GM12875 (cell line): ENCODE measurements at regions not wholly inside any gene's neighbourhood (a gene's known extent, or its start where the extent isn't known, plus 50 kb on each side); places are given as distances from the start of the nearest gene placed in this dataset.

Source experiments
- H3K4me3 ChIP-seq: one replicate; pipeline ENCODE4 v1.5.1; 2011; ENCODE audit warnings: low read depth, low read length, control low read depth
- TF ChIP-seq, protein P1 (sequence below): IDR thresholded peaks from 2 replicates; pipeline ENCODE4 v1.5.1; 2011; ENCODE audit warnings: low read depth, mild to moderate bottlenecking, control low read depth, inconsistent platforms, low read length, moderate library complexity, borderline replicate concordance; ENCODE audit not compliant: insufficient read depth

DNA sequence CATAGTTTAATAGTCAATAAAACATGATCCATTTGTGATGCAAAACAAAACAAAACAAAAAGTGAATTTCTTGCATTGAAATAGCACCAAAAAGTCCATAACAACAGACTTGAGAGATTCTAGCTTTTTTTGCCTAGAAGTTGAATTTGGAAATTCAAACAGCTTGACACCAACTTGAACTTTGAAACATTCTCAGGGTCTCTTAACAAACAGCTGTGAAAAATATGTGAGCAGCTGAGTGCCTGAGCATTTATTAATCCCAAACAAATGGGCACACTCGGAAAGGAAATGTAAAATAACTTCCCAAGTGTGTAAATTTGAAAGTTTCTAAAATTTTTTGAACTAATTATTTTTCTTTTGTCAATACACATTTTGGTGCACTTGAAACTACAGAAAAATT, 56.0 kb upstream of the HMHB1 start:
- TF ChIP-seq, protein P1, sequence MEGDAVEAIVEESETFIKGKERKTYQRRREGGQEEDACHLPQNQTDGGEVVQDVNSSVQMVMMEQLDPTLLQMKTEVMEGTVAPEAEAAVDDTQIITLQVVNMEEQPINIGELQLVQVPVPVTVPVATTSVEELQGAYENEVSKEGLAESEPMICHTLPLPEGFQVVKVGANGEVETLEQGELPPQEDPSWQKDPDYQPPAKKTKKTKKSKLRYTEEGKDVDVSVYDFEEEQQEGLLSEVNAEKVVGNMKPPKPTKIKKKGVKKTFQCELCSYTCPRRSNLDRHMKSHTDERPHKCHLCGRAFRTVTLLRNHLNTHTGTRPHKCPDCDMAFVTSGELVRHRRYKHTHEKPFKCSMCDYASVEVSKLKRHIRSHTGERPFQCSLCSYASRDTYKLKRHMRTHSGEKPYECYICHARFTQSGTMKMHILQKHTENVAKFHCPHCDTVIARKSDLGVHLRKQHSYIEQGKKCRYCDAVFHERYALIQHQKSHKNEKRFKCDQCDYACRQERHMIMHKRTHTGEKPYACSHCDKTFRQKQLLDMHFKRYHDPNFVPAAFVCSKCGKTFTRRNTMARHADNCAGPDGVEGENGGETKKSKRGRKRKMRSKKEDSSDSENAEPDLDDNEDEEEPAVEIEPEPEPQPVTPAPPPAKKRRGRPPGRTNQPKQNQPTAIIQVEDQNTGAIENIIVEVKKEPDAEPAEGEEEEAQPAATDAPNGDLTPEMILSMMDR, result no peak
- no peak overlapping the region for H3K4me3 ChIP-seq

DNA sequence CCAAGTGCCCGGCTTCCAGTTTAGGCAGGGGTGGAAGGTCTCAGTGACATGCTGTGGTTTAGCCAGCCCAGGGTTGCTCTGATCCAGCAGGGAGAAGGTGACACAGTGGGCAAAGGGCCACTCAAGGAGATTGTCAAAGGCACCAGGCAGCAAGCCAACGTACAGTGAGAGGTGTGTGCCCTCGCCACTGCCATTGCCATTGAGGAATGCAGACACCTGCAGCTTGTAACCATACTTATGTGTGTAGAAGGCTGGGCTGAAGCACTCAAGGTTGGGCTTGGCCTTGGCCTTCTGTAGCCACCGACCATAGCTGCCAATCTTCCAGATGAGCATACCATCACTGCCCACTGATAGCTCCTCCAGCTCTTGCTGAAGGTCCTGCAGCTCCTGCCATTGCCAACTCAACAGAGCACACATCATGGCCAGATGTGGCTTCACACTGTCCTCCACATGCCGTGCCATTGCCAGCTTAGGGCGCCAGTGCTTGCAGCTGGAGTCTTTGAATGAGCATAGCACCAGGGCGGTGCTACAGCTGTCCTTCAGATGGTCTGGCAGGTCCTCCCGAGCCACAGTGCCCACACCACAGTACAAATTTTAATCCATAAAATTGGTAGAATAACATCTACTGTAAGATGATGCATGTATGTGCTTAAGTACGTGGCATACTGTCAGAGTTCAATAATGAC, 59.7 kb upstream of the HMHB1 start:
- TF ChIP-seq, protein P1, result no peak
- no peak overlapping the region for H3K4me3 ChIP-seq

DNA sequence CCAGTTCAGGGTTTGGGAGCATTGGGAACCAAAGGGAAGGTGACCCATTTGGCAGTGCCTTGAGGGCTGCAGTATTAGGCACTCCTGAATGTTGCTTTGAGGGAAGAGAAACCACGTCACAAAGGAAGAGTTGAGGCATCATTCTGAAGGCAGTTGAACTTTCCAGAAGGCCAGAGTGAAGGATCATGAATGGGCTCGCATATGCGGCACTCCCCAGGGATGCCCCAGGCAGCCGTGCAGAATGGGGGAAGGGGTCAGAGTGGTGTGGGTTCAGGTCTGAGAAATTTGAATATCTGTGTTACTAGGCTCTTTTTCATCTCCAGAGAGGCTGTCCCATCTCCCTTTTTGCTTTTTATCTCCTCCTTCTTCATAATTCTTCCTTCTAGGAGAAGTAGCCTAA, 60.6 kb upstream of the HMHB1 start:
- TF ChIP-seq, protein P1, result no peak
- H3K4me3 ChIP-seq, result no peak overlapping the region

DNA sequence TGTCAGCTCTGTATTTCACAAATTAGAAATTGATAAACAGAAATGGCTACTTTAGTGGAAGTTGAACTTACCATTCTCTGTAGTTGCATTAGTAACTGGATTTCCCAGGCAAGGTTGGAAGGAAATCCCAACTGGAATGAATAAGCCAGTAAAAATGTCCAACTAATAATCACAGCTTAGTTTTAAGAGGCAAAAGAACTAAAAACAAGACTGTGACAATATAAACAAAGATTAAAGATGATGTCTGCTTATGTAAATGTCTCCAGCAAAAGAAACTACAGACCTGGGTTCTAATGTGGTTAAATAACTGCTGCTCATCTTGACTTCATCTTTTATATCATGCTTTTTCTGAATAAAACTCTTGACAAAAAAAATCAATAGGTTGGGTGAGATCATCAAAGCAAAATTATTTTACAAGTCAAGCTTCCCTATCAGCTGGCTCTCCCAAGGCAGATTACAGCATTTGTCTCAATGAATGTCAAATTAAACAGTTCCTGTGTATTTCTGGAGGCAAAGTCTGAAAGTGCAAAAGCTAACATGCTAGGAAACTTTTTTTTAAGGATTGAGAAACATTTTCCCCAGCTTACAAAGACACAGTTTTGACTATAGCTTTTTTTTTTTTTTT, 62.3 kb upstream of the HMHB1 start:
- no peak overlapping the region for H3K4me3 ChIP-seq
- TF ChIP-seq, protein P1, result no peak

DNA sequence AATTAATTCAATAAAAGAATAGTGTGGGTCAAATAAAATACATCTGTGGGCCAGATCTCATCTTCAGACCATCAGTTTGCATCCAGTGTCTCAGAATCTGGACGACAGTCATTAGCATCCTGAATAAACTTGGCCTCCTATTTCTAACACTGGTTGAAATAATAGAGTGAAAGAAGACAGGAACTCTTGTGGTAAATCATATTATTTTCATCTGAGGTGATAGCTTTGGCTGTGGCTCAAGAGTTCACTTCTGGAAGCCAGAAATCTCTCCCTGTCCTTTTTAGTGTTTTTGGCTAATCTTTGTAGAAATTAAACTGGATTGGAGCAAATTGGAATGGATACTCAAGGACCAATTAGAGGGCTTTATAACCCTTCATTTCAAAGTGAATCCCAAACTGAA, 63.4 kb upstream of the HMHB1 start:
- TF ChIP-seq, protein P1, result no peak
- H3K4me3 ChIP-seq, result no peak overlapping the region

DNA sequence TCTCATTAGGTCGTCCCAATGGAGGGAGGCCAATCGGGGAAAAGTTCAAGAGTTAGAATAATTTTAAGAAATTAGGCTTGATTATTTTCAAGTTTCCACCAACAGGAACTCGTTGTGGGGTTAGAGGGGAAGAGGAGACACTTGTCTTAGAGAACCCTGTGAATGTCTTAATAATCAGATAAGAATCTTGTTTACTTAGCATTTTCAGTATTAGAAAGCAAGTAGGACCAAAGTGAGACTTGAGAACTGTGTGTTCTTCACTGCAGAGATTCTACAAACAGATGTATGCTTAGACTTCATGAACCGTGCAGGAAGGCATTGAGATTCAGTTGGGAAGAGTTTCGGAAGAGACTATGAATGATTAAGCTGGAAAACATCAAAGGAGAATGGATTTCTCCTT, 69.0 kb upstream of the HMHB1 start:
- no peak overlapping the region for H3K4me3 ChIP-seq
- TF ChIP-seq, protein P1, result no peak

DNA sequence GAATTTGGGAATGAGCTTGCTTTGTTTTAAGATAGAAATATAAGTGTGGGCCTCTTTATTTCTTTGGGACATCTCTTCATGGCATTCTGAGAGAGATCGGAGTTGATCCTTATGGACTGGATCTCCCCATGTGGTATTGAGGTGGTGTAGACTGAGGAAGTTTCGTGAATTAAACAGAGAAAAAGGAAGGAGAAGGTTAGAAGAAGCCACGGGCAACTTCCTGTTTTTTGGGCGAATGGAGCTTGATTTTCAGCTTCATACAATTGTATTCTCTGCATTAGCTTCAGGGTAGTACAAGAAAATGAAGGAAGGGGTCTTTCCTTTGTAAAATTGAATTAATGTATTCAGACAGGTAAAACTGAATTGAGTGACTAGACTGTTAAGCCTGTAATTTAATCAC, 70.5 kb upstream of the HMHB1 start:
- TF ChIP-seq, protein P1, result no peak
- no peak overlapping the region for H3K4me3 ChIP-seq
